Psoas muscle (tissue), 7 donors: ENCODE measurements at regions not wholly inside any gene's neighbourhood (a gene's known extent, or its start where the extent isn't known, plus 50 kb on each side); places are given as distances from the start of the nearest gene placed in this dataset.

Experiments
- ATAC-seq, 4 donors: fragments of 200-7000 bp; cut with Tn5 transposase; one replicate each; pipeline ENCODE4 v1.9.1; 2020; ENCODE audit warnings: moderate library complexity in 3 of 4, mild to moderate bottlenecking in 2 of 4
- DNase-seq, 2 donors: peaks; one replicate each; pipeline ENCODE4 v3.0.0-alpha.2; 2020
- H3K27ac ChIP-seq: fragments of 200-600 bp; one replicate; pipeline ENCODE4 v1.8.0; 2022
- H3K27me3 ChIP-seq, 3 donors: fragments of 200-600 bp in 1 of 3; one replicate each; pipeline versions ENCODE4 v1.6.1 to v1.8.0; 2013 to 2022; ENCODE audit warnings: low read length in 2 of 3, mild to moderate bottlenecking in 2 of 3, moderate library complexity in 1 of 3; ENCODE audit not compliant: insufficient read depth in 3 of 3
- H3K36me3 ChIP-seq, 2 donors: fragments of 200-600 bp in 1 of 2; one replicate each; pipeline versions ENCODE4 v1.6.1 to v1.8.0; 2013 to 2022; ENCODE audit warnings: low read depth in 1 of 2, mild to moderate bottlenecking in 1 of 2, moderate library complexity in 1 of 2; ENCODE audit not compliant: insufficient read depth in 1 of 2
- H3K4me1 ChIP-seq: fragments of 200-600 bp; one replicate; pipeline ENCODE4 v1.8.0; 2022
- H3K4me3 ChIP-seq: fragments of 200-600 bp; one replicate; pipeline ENCODE4 v1.8.0; 2022; ENCODE audit warnings: mild to moderate bottlenecking
- H3K9me3 ChIP-seq: fragments of 200-600 bp; one replicate; pipeline ENCODE4 v1.8.0; 2022
- CTCF ChIP-seq: fragments of 200-600 bp; IDR thresholded peaks from one replicate; pipeline ENCODE4 v1.8.0; 2022; ENCODE audit warnings: antibody characterized with exemption
- WGBS, 3 donors: extraction: QIAGEN DNeasy Blood & Tissue Kit; methylation state at CpG; one replicate each; pipeline versions ENCODE4 v1.1.6 to v1.1.7; 2013; 5-methylcytosine and 5-hydroxymethylcytosine counted together
- intact Hi-C, 2 donors: fragments of 100-400 bp; cut with DNase I; formaldehyde crosslinking; loops; one replicate each; pipeline versions ENCODE4 v1.11.0 to v1.14.2; 2022
- donor health status: healthy with polysubstance abuse.
- donor health status: DM: no; HTN: no; CAD: no; lungs with moderate emphysema.
- donor health status: Bipolar disorder and iron deficiency.
- donor health status: healthy.
- donor health status: DM: yes; HTN: yes; CAD: no.
- donor health status: DM: no; HTN: no; CAD: no.
- donor health status: DM: yes; HTN: yes; CAD: no.

GRCh38 chr6:140777780-140778179, 1354.9 kb upstream of the GJE1 start:
- H3K27ac ChIP-seq: no peak overlapping the region
- no peak overlapping the region for H3K4me3 ChIP-seq
- H3K4me1 ChIP-seq: peaks cover 16% of the 10 kb centered on the region
- ATAC-seq (no peak), DNase-seq (no peak)
- 89 to 93% (median 92%) methylated on average over 4 of the region's 4 CpGs for WGBS, 3 donors
- TF ChIP-seq CTCF: no peak
- no peaks in the 10 kb centered on the region for H3K27me3 ChIP-seq
- intact Hi-C loops: no loop called here
- H3K9me3 ChIP-seq: no peaks in the 10 kb centered on the region
- no peaks in the 10 kb centered on the region for H3K36me3 ChIP-seq

GRCh38 chr6:140775061-140775460, 1357.7 kb upstream of the GJE1 start:
- ATAC-seq: no peak
- no peak for TF ChIP-seq CTCF
- DNase-seq: no peak
- H3K9me3 ChIP-seq: no peaks in the 10 kb centered on the region
- peaks cover 16% of the 10 kb centered on the region for H3K4me1 ChIP-seq
- H3K36me3 ChIP-seq: no peaks in the 10 kb centered on the region
- intact Hi-C loops: no loop called here
- H3K4me3 ChIP-seq: no peak overlapping the region
- WGBS, 3 donors: 52 to 90% (median 89%) methylated on average over 3 of the region's 3 CpGs
- no peaks in the 10 kb centered on the region for H3K27me3 ChIP-seq
- no peak overlapping the region for H3K27ac ChIP-seq

- DNase-seq: no peak
- no peaks in the 10 kb centered on the region for H3K9me3 ChIP-seq
- no peak for TF ChIP-seq CTCF
- 9 to 18% (median 16%) methylated on average over 3 of the region's 3 CpGs for WGBS, 3 donors
- H3K27me3 ChIP-seq: no peaks in the 10 kb centered on the region
- H3K27ac ChIP-seq: peak overlapping the region; percentile 6
- peaks cover 16% of the 10 kb centered on the region for H3K4me1 ChIP-seq
- intact Hi-C loops: no loop called here
- peak; percentile 80 to 95 (median 84) for ATAC-seq
- peak overlapping the region; percentile 21 for H3K4me3 ChIP-seq
- H3K36me3 ChIP-seq: no peaks in the 10 kb centered on the region
These were observed 1358.6 kb upstream of the GJE1 start for GRCh38 chr6:140774080-140774505.

- intact Hi-C loops: no loop called here
These were observed 1359.4 kb upstream of the GJE1 start for GRCh38 chr6:140773276-140773675.

More at GRCh38 chr6:140773276-140773675, 1359.4 kb upstream of the GJE1 start:
- H3K27me3 ChIP-seq: no peaks in the 10 kb centered on the region
- ATAC-seq: no peak
- H3K36me3 ChIP-seq: no peaks in the 10 kb centered on the region
- no peak overlapping the region for H3K4me3 ChIP-seq
- H3K4me1 ChIP-seq: peaks cover 16% of the 10 kb centered on the region
- TF ChIP-seq CTCF: no peak
- no peak for DNase-seq
- H3K27ac ChIP-seq: no peak overlapping the region
- peaks cover 2% of the 10 kb centered on the region for H3K9me3 ChIP-seq
